Heart left ventricle (tissue), 13 donors: ENCODE measurements at regions not wholly inside any gene's neighbourhood (a gene's known extent, or its start where the extent isn't known, plus 50 kb on each side); places are given as distances from the start of the nearest gene placed in this dataset.

Experiments used
- CTCF ChIP-seq, 12 donors: fragments of 200-600 bp; sonication (generic) in 4 of 12; IDR thresholded peaks; one replicate each; pipeline versions ENCODE4 v1.5.0 to v1.8.0; 2018 to 2022; ENCODE audit warnings: antibody characterized with exemption in 12 of 12, mild to moderate bottlenecking in 5 of 12
- POLR2A ChIP-seq, 2 donors: fragments of 450-650 bp; IDR thresholded peaks; one replicate each; pipeline ENCODE4 v1.6.1; 2017; ENCODE audit warnings: antibody characterized with exemption in 2 of 2, mild to moderate bottlenecking in 2 of 2, moderate library complexity in 2 of 2
- donor health status: ischemic (EF 13 %, LVEDD 7.1; RV severe dilation, severe dysfunction).
- donor health status: DM: no; HTN: yes; CAD: no.
- donor health status: DM: no; HTN: no; CAD: no.
- donor health status: ischemic (EF 25% LVEDD 6.9; RV normal size, moderate dysfunction).
- donor health status: ischemic (EF 25% LVEDD 5.7; RV mildly dilated, moderate dysfunction).
- donor health status: ischemic (EF 35%, LVEDD 5.7; RV mildly dilated, moderate dysfunction).
- donor health status: nonischemic (EF 11% LVEDD 7.7; RV severe dilation, severe dysfunction).
- donor health status: DM: yes; HTN: yes; CAD: no.
- donor health status: PGD.
- donor health status: ischemic (EF 29% LVEDD 5.4; RV normal size, mild dysfunction).
- donor health status: nonischemic (EF 23%, LVEDD 6.1; RV moderate dilation, normal function).

DNA sequence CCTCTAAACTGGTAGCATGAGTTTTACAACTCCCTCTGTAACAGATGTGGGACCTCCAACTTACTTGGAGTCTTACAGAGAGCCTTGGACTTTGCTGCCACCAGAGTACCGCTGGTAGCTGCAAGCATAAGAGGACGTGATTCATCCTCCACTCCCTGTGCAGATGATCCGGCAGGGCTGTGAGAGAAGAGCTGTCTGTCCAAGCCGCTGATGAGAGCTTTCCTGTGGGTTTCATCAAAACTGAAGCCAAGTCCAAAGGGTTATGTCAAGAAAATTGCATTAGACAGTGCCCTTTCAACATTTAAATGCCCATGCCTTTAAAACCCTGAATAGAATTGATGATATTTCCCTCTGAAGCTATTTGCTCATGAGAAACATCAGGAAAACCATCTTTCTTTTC is 85.8 kb downstream of the LLPH start:
- TF ChIP-seq POLR2A (IDR thresholded peaks at IDR 0.05) (no peak), CTCF (IDR thresholded peaks at IDR 0.05) (no peak)
